Esophagus muscularis mucosa (tissue), 4 donors: ENCODE measurements at regions not wholly inside any gene's neighbourhood (a gene's known extent, or its start where the extent isn't known, plus 50 kb on each side); places are given as distances from the start of the nearest gene placed in this dataset.

ENCODE experiments used
- DNase-seq: peaks from one replicate; pipeline ENCODE4 v3.0.0-alpha.2; 2017; ENCODE audit errors: extremely low spot score
- H3K27ac ChIP-seq, 4 donors: fragments of 200-600 bp; sonication (generic); replicated peaks in 1 of 4; 1 replicate in 3 of 4; 2 replicates in 1 of 4; pipeline ENCODE4 v1.5.1; 2016 to 2019; ENCODE audit warnings: mild to moderate bottlenecking in 1 of 4
- H3K27me3 ChIP-seq, 4 donors: fragments of 200-600 bp; sonication (generic); one replicate each; pipeline versions ENCODE4 v1.5.1 to v1.6.0; 2016 to 2019
- H3K36me3 ChIP-seq, 4 donors: fragments of 200-600 bp; sonication (generic); one replicate each; pipeline ENCODE4 v1.5.1; 2016 to 2019
- H3K4me1 ChIP-seq, 4 donors: fragments of 200-600 bp; sonication (generic); one replicate each; pipeline ENCODE4 v1.5.1; 2016 to 2019
- H3K4me3 ChIP-seq, 4 donors: fragments of 200-600 bp; sonication (generic); 1 replicate in 2 of 4; 2 replicates in 2 of 4; pipeline ENCODE4 v1.5.1; 2016 to 2019; ENCODE audit warnings: mild to moderate bottlenecking in 4 of 4, moderate library complexity in 1 of 4
- H3K9me3 ChIP-seq, 4 donors: fragments of 200-600 bp; sonication (generic); 1 replicate in 3 of 4; 2 replicates in 1 of 4; pipeline ENCODE4 v1.5.1; 2016 to 2019
- EP300 ChIP-seq: sonication (generic); formaldehyde crosslinking; IDR thresholded peaks from one replicate; pipeline ENCODE4 v1.6.1; 2017; ENCODE audit warnings: antibody characterized with exemption
- POLR2A ChIP-seq: fragments of 450-650 bp; IDR thresholded peaks from one replicate; pipeline ENCODE4 v1.6.1; 2017; ENCODE audit warnings: antibody characterized with exemption, moderate library complexity, mild to moderate bottlenecking, low read depth
- POLR2AphosphoS5 ChIP-seq, 2 donors: sonication (generic); formaldehyde crosslinking; IDR thresholded peaks; one replicate each; pipeline ENCODE4 v1.6.1; 2017; ENCODE audit warnings: antibody characterized with exemption in 2 of 2
- WGBS: methylation state at CpG from one replicate; pipeline ENCODE4 v1.1.5; 2018; 5-methylcytosine and 5-hydroxymethylcytosine counted together
- intact Hi-C: fragments of 100-400 bp; cut with DNase I; formaldehyde crosslinking; loops from one replicate; pipeline ENCODE4 v1.15.1; 2023
- TF ChIP-seq, protein P1 (sequence below), 3 experiments: fragments of 200-600 bp in 2 of 3; fragments of 450-650 bp in 1 of 3; sonication (generic) in 2 of 3; IDR thresholded peaks; one replicate each; pipeline ENCODE4 v1.5.1; 2017 to 2019; ENCODE audit warnings: antibody characterized with exemption in 3 of 3, mild to moderate bottlenecking in 2 of 3, moderate library complexity in 1 of 3

DNA sequence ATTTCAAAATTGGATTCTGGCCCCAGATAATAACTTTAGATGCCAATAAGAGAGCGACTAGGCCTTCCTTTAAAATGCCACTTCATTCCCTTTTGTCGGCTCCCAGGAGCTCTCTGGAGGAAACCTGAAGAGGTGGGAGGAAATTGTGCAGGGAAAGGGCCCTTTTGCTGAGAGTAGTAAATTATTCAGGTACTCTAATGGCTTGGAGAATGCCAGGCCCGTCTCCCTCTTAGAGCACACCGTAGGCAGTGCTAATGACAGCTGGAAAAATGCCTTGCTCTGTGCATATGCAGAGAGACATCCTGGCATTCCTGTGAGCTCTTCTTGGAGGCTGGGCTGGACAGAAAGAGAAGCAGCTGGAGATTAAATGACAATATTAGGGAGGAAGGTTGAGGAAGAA is 115.0 kb upstream of the RPH3A start:
- H3K9me3 ChIP-seq = no peaks in the 10 kb centered on the region
- H3K27ac ChIP-seq = no peak overlapping the region
- H3K4me3 ChIP-seq = no peak overlapping the region
- H3K36me3 ChIP-seq = no peaks in the 10 kb centered on the region
- intact Hi-C loops = no loop called here
- TF ChIP-seq, protein P1, sequence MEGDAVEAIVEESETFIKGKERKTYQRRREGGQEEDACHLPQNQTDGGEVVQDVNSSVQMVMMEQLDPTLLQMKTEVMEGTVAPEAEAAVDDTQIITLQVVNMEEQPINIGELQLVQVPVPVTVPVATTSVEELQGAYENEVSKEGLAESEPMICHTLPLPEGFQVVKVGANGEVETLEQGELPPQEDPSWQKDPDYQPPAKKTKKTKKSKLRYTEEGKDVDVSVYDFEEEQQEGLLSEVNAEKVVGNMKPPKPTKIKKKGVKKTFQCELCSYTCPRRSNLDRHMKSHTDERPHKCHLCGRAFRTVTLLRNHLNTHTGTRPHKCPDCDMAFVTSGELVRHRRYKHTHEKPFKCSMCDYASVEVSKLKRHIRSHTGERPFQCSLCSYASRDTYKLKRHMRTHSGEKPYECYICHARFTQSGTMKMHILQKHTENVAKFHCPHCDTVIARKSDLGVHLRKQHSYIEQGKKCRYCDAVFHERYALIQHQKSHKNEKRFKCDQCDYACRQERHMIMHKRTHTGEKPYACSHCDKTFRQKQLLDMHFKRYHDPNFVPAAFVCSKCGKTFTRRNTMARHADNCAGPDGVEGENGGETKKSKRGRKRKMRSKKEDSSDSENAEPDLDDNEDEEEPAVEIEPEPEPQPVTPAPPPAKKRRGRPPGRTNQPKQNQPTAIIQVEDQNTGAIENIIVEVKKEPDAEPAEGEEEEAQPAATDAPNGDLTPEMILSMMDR (IDR thresholded peaks at IDR 0.05) = no peak
- TF ChIP-seq POLR2AphosphoS5 (IDR thresholded peaks at IDR 0.05) (no peak), EP300 (no peak), POLR2A (no peak)
- peaks cover 0 to 25% (median 5%) of the 10 kb centered on the region in 4 donors for H3K27me3 ChIP-seq
- H3K4me1 ChIP-seq = no peaks in the 10 kb centered on the region
- 46% methylated on average over 4 of the region's 4 CpGs for WGBS
- no peak for DNase-seq

DNA sequence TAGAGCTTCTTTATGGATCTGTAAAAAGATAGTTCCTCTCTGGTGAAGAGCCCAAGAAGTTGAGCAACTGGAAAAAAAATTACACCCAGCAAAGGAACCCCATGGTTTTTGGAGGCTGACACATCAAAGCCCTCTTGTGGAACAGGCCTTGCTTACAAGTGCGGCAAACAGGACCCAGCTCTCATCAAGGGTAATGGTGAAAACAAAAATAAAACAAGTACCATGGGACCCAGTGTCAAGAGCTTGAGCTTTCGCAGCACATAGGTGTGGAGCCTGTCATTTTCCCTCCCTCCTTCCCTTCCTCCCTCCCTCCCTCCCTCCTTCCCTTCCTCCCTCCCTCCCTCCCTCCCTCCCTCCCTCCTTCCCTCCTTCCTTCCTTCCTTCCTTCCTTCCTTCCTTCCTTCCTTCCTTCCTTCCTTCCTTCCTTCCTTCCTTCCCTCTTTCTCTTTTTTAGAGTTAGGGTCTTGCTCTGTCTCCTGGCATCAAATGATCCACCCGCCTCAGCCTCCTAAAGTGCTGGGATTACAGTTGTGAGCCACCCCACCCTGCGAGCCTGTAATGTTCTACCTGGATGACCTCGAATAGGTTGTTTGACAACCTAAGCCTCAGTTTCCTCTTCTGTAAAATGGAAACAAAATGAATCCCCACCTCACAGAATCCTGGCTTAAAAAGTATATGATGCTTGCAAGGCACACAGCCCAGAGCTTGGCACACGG is 114.3 kb upstream of the RPH3A start:
- no peak overlapping the region for H3K4me3 ChIP-seq
- WGBS = 60% methylated on average over 6 of the region's 6 CpGs
- peaks cover 0 to 25% (median 5%) of the 10 kb centered on the region in 4 donors for H3K27me3 ChIP-seq
- H3K4me1 ChIP-seq = no peaks in the 10 kb centered on the region
- no peaks in the 10 kb centered on the region for H3K36me3 ChIP-seq
- intact Hi-C loops = no loop called here
- H3K27ac ChIP-seq = no peak overlapping the region
- TF ChIP-seq, protein P1 (IDR thresholded peaks at IDR 0.05) = no peak
- no peak for TF ChIP-seq POLR2A
- H3K9me3 ChIP-seq = no peaks in the 10 kb centered on the region
- no peak for DNase-seq

DNA sequence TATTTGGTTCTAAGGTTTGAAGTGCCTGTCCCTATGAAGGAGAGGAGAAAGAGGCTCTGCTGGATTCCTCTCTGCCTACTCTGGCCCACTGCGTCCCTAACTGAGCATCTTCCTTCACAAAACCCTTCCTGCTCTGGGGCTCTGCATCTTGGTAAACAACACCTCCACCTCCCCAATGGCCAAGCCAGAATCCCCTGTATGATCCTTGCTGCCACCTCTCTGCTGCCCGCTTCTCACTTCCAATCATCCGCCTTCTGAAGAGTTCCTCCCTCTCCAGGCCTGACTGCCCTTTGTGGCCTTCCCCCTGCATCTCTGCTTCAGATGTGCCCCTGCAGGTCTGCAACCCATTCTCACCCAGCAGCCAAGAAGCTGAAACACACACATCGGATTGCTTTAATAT is 110.6 kb upstream of the RPH3A start:
- intact Hi-C loops = no loop called here
- peaks cover 0 to 12% (median 0%) of the 10 kb centered on the region in 4 donors for H3K27me3 ChIP-seq
- WGBS = 73% methylated on average over 4 of the region's 4 CpGs

DNA sequence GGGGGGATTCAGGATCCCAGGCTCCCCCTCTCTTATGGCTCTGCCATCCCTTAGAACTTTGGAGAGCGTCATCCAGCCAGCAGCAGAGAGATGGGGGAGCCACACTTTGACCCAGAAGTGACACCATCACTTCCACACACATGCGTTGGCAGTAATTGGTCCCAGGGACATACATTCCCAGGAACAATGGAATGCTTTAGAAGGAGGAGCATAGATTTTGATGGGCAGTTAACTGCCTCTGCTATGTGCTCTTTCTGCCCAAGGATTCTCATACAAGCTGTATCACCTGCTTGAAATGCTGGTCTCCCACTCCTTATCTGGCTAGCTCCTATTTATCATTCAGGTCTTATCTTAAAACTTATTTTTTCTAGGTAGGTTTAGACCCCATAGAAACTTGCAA is 109.0 kb upstream of the RPH3A start:
- no peaks in the 10 kb centered on the region for H3K4me1 ChIP-seq
- WGBS = 77% methylated on average over 2 of the region's 2 CpGs
- no peaks in the 10 kb centered on the region for H3K36me3 ChIP-seq
- no peak for TF ChIP-seq EP300
- no peak for TF ChIP-seq POLR2A
- no peak for TF ChIP-seq POLR2AphosphoS5 (IDR thresholded peaks at IDR 0.05)
- TF ChIP-seq, protein P1 (IDR thresholded peaks at IDR 0.05) = no peak
- DNase-seq = no peak
- peaks cover 0 to 4% (median 0%) of the 10 kb centered on the region in 4 donors for H3K9me3 ChIP-seq
- H3K27ac ChIP-seq = no peak overlapping the region
- H3K4me3 ChIP-seq = no peak overlapping the region
- H3K27me3 ChIP-seq = peaks cover 0 to 19% (median 0%) of the 10 kb centered on the region in 4 donors
- intact Hi-C loops = no loop called here

More for the DNA sequence above, 110.6 kb upstream of the RPH3A start:
- H3K27ac ChIP-seq = no peak overlapping the region
- no peaks in the 10 kb centered on the region for H3K9me3 ChIP-seq
- TF ChIP-seq EP300 = no peak
- TF ChIP-seq POLR2AphosphoS5 (IDR thresholded peaks at IDR 0.05) = no peak
- TF ChIP-seq POLR2A = no peak
- TF ChIP-seq, protein P1 (IDR thresholded peaks at IDR 0.05) = no peak
- H3K4me3 ChIP-seq = no peak overlapping the region
- H3K4me1 ChIP-seq = no peaks in the 10 kb centered on the region
- DNase-seq = no peak
- no peaks in the 10 kb centered on the region for H3K36me3 ChIP-seq

DNA sequence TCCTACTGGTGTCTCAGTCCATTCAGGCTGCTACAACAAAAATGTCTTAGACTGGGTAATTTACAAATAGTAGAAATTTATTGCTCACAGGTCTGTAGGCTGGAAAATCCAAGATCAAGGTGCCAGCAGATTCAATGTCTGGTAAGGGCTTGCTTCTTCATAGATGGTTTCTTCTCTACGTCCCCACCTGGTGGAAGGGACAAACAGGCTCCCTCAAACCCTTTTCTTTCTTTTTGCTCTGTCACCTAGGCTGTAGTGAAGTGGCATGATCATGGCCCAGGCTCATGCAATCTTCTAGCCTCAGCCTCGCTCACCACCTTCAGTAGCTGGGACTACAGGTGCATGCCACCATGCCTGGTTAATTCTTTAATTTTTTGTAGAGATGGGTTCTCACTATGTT is 106.8 kb upstream of the RPH3A start:
- H3K27ac ChIP-seq = no peak overlapping the region
- no peak overlapping the region for H3K4me3 ChIP-seq
- H3K9me3 ChIP-seq = peaks cover 0 to 4% (median 0%) of the 10 kb centered on the region in 4 donors
- no peaks in the 10 kb centered on the region for H3K36me3 ChIP-seq
- H3K4me1 ChIP-seq = no peaks in the 10 kb centered on the region
- peaks cover 0 to 19% (median 0%) of the 10 kb centered on the region in 4 donors for H3K27me3 ChIP-seq
- no peak for DNase-seq
- TF ChIP-seq, protein P1 (IDR thresholded peaks at IDR 0.05) = no peak
- TF ChIP-seq POLR2AphosphoS5 (IDR thresholded peaks at IDR 0.05) (no peak), POLR2A (no peak)
- 64% methylated on average over 2 of the region's 2 CpGs for WGBS
- intact Hi-C loops = no loop called here
